ENCODE measurements at regions not wholly inside any gene's neighbourhood (a gene's known extent, or its start where the extent isn't known, plus 50 kb on each side); places are given as distances from the start of the nearest gene placed in this dataset.

- intact Hi-C loops (cut with micrococcal nuclease) = no loop called here
- no peak overlapping the region for H3K4me3 Mint-ChIP-seq
- no peak overlapping the region for H3K27ac Mint-ChIP-seq
- ATAC-seq = no peak
- no peak for TF ChIP-seq CTCF (IDR thresholded peaks at IDR 0.05)
- POLR2A ChIA-PET = no interaction called here
- H3K4me1 Mint-ChIP-seq (ENCODE audit: low read depth) = no peaks in the 10 kb centered on the region
- CTCF ChIA-PET = no interaction called here
- H3K27me3 Mint-ChIP-seq = no peaks in the 10 kb centered on the region
- H3K36me3 Mint-ChIP-seq (ENCODE audit: low read depth) = no peaks in the 10 kb centered on the region
- DNase-seq = no peak
- peaks cover 2% of the 10 kb centered on the region for H3K9me3 Mint-ChIP-seq
Measured at GRCh38 chr16:6977291-6977690, 355.4 kb upstream of the RBFOX1 start.

DNA sequence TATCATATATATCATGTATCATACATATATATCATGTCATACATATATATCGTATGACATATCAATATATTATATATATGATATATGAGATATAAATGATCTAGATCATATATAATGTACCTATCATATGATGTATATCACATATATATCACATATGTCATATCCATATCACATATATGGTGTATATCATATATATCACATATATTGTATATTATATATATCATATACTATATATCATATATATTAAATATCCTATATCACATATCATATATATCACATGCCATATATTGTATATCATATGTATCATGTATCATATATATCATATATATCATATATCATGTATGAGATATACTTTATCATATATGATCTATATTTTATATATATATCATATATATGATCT, 355.9 kb upstream of the RBFOX1 start:
- DNase-seq (no peak), ATAC-seq (no peak)
- Mint-ChIP-seq H3K36me3 (ENCODE audit: low read depth) (no peaks in the 10 kb centered on the region), H3K4me3 (no peak overlapping the region), H3K27ac (no peak overlapping the region), H3K4me1 (ENCODE audit: low read depth) (no peaks in the 10 kb centered on the region), H3K9me3 (peaks cover 2% of the 10 kb centered on the region), H3K27me3 (no peaks in the 10 kb centered on the region)
- intact Hi-C loops (cut with micrococcal nuclease) = no loop called here
- CTCF ChIA-PET = no interaction called here
- no peak for TF ChIP-seq CTCF (IDR thresholded peaks at IDR 0.05)
- POLR2A ChIA-PET = no interaction called here

DNA sequence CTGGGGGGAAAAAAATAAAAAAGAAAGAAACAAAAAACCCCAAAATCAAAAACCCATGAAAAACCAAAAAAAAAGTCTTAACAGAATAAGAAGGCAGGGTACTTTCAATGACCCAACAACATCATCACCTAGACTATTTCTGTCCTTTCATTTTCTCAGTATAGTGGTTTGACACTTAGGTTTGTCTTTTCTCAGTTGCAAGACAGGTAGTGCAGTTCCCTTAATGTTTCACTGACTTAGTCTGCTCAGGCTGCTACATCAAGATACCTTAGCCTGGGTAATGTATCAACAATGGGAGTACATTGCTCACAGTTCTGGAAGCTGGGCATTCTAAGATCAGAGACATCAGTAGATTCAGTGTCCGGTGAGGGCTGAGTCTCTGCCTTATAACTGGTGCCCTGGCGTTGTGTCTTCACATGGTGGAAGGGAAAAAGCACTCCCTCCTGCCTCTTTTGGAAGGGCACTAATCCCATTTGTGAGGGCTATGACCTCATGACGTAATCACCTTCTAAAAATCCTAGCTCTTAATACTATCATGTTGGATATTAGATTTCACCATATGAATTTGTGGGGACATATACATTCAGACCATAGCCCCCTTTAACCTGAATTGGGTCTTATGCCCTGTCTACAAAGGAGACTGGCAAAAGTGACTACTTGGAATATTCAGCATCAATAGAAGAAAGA, 362.3 kb upstream of the RBFOX1 start:
- Mint-ChIP-seq H3K4me3 (no peak overlapping the region), H3K4me1 (ENCODE audit: low read depth) (no peaks in the 10 kb centered on the region), H3K27ac (no peak overlapping the region), H3K27me3 (no peaks in the 10 kb centered on the region), H3K36me3 (ENCODE audit: low read depth) (no peaks in the 10 kb centered on the region), H3K9me3 (peaks cover 4% of the 10 kb centered on the region)
- intact Hi-C loops (cut with micrococcal nuclease) = no loop called here
- CTCF ChIA-PET = no interaction called here
- DNase-seq (no peak), ATAC-seq (no peak)
- no peak for TF ChIP-seq CTCF (IDR thresholded peaks at IDR 0.05)
- POLR2A ChIA-PET = no interaction called here

GRCh38 chr16:6969594-6969993, 363.1 kb upstream of the RBFOX1 start:
- POLR2A ChIA-PET = no interaction called here
- intact Hi-C loops (cut with micrococcal nuclease) = no loop called here

More at GRCh38 chr16:6969594-6969993, 363.1 kb upstream of the RBFOX1 start:
- no peaks in the 10 kb centered on the region for H3K36me3 Mint-ChIP-seq (ENCODE audit: low read depth)
- DNase-seq (no peak), ATAC-seq (no peak)
- peaks cover 4% of the 10 kb centered on the region for H3K9me3 Mint-ChIP-seq
- TF ChIP-seq CTCF (IDR thresholded peaks at IDR 0.05) = no peak
- no peaks in the 10 kb centered on the region for H3K27me3 Mint-ChIP-seq
- H3K4me1 Mint-ChIP-seq (ENCODE audit: low read depth) = no peaks in the 10 kb centered on the region
- CTCF ChIA-PET = no interaction called here
- H3K4me3 Mint-ChIP-seq = no peak overlapping the region
- H3K27ac Mint-ChIP-seq = no peak overlapping the region

Measured in activated CD8-positive, alpha-beta T cell treated with anti-CD3 and anti-CD28 coated beads for 36 hours (primary cell).